HL-60 (cell line): ENCODE measurements at regions not wholly inside any gene's neighbourhood (a gene's known extent, or its start where the extent isn't known, plus 50 kb on each side); places are given as distances from the start of the nearest gene placed in this dataset.

Experiments
- DNase-seq, 2 experiments: peaks; one replicate each; pipeline ENCODE4 v3.0.0-alpha.2; 2010 to 2020; ENCODE audit warnings: low read depth in 1 of 2, low spot score in 1 of 2
- H3K27ac ChIP-seq: fragments of 250-450 bp; sonication (Bioruptor Pico); replicated peaks from 2 replicates; pipeline ENCODE4 v1.5.1; 2020; ENCODE audit warnings: mild to moderate bottlenecking, moderate library complexity
- H3K27me3 ChIP-seq: fragments of 250-450 bp; sonication (Bioruptor Pico); 2 replicates; pipeline ENCODE4 v1.5.1; 2021; ENCODE audit warnings: mild to moderate bottlenecking, moderate library complexity; ENCODE audit not compliant: insufficient read depth, poor library complexity, severe bottlenecking
- H3K4me3 ChIP-seq: replicated peaks from 2 replicates; pipeline ENCODE4 v1.5.1; 2011; ENCODE audit warnings: mild to moderate bottlenecking, control low read depth, low read length; ENCODE audit not compliant: insufficient read depth
- CTCF ChIP-seq: IDR thresholded peaks from one replicate; pipeline ENCODE4 v1.5.1; 2011; ENCODE audit warnings: low read length, control low read depth, inconsistent platforms; ENCODE audit not compliant: insufficient read depth
- GABPA ChIP-seq: IDR thresholded peaks from 2 replicates; pipeline ENCODE4 v1.6.1; 2012; ENCODE audit warnings: low read depth
- POLR2AphosphoS5 ChIP-seq: IDR thresholded peaks from 2 replicates; pipeline ENCODE4 v1.6.1; 2012; ENCODE audit warnings: low read depth
- REST ChIP-seq: IDR thresholded peaks from 2 replicates; pipeline ENCODE4 v1.6.1; 2012; ENCODE audit warnings: low read depth; ENCODE audit not compliant: insufficient replicate concordance
- SPI1 ChIP-seq: IDR thresholded peaks from 2 replicates; pipeline ENCODE4 v1.6.1; 2012; ENCODE audit warnings: low read depth, mild to moderate bottlenecking, borderline replicate concordance

- Histone ChIP-seq H3K4me3 (no peak overlapping the region), H3K27me3 (no peaks in the 10 kb centered on the region), H3K27ac (no peak overlapping the region)
- no peak for TF ChIP-seq GABPA
- TF ChIP-seq REST: no peak
- TF ChIP-seq SPI1: no peak
- TF ChIP-seq CTCF: no peak
- no peak for TF ChIP-seq POLR2AphosphoS5
- DNase-seq: no peak
These were observed 373.8 kb upstream of the KLF4 start for GRCh38 chr9:107863396-107863795.

GRCh38 chr9:107862881-107863280 lies 373.3 kb upstream of the KLF4 start:
- Histone ChIP-seq H3K4me3 (no peak overlapping the region), H3K27me3 (no peaks in the 10 kb centered on the region), H3K27ac (no peak overlapping the region)
- TF ChIP-seq REST: no peak
- no peak for TF ChIP-seq GABPA
- TF ChIP-seq CTCF: no peak
- TF ChIP-seq SPI1: no peak
- no peak for TF ChIP-seq POLR2AphosphoS5
- DNase-seq: no peak

- TF ChIP-seq SPI1 (peak; percentile 37; the same call in 1 of the 2 replicates), CTCF (no peak)
- Histone ChIP-seq H3K4me3 (no peak overlapping the region), H3K27me3 (no peaks in the 10 kb centered on the region), H3K27ac (no peak overlapping the region)
- DNase-seq: peak in 1 of 2 experiments; percentile 60
These were observed 372.8 kb upstream of the KLF4 start for GRCh38 chr9:107862323-107862722.

GRCh38 chr9:107861075-107861474 lies 371.5 kb upstream of the KLF4 start:
- no peak overlapping the region for H3K27ac ChIP-seq
- H3K4me3 ChIP-seq: no peak overlapping the region
- TF ChIP-seq CTCF: no peak
- no peak for TF ChIP-seq REST
- TF ChIP-seq GABPA: no peak
- TF ChIP-seq POLR2AphosphoS5: no peak
- TF ChIP-seq SPI1: no peak
- H3K27me3 ChIP-seq: no peaks in the 10 kb centered on the region
- no peak for DNase-seq
